ENCODE measurements at regions not wholly inside any gene's neighbourhood (a gene's known extent, or its start where the extent isn't known, plus 50 kb on each side); places are given as distances from the start of the nearest gene placed in this dataset.

DNA sequence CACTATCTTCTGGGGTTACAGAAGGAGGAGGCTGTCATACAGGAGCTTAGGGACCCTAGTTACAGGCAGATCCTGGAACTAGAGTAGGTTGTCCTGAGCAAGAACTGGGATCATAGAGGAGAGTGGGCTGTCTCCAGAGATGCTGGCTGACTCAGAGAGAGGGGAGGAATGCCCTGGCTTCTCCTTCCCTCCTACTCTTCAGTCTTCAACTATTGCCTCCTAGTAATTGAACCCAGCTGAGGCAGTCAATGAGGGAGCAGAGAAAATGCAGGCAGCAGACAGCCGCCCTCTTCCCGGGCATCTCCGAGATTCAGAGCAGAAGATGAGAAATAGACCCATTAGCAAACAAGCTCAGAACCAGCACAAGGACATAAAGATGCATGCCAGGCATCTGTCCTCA lies 118.3 kb upstream of the PDE5A start:
- Histone ChIP-seq H3K27ac (ENCODE audit: low read length) (no peak overlapping the region), H3K4me3 (ENCODE audit: low read length) (no peak overlapping the region), H3K79me2 (replicated peaks; ENCODE audit: insufficient read depth, low read length) (no peaks in the 10 kb centered on the region), H3K4me2 (ENCODE audit: low read length) (no peak overlapping the region), H3K9ac (ENCODE audit: low read length) (no peak overlapping the region), H3K9me2 (ENCODE audit: insufficient read depth, low read length) (no peaks in the 10 kb centered on the region), H4K20me1 (ENCODE audit: insufficient read depth) (no peaks in the 10 kb centered on the region), H3K36me3 (ENCODE audit: insufficient read depth, low read length) (no peaks in the 10 kb centered on the region), H3K9me3 (ENCODE audit: low read length) (no peaks in the 10 kb centered on the region), H3K27me3 (ENCODE audit: insufficient read depth, low read depth, low read length) (no peaks in the 10 kb centered on the region), H3F3A (ENCODE audit: insufficient read depth, low read length, poor library complexity, severe bottlenecking) (no peaks in the 10 kb centered on the region), H2AFZ (ENCODE audit: low read depth, low read length) (no peak overlapping the region)
- TF ChIP-seq MXI1 (conservative IDR thresholded peaks at IDR 0.05; ENCODE audit: poor library complexity, severe bottlenecking) (no peak), RAD21 (conservative IDR thresholded peaks at IDR 0.05) (no peak), POLR2AphosphoS5 (IDR thresholded peaks at IDR 0.05) (no peak), SMC3 (conservative IDR thresholded peaks at IDR 0.05; ENCODE audit: poor library complexity) (no peak)

DNA sequence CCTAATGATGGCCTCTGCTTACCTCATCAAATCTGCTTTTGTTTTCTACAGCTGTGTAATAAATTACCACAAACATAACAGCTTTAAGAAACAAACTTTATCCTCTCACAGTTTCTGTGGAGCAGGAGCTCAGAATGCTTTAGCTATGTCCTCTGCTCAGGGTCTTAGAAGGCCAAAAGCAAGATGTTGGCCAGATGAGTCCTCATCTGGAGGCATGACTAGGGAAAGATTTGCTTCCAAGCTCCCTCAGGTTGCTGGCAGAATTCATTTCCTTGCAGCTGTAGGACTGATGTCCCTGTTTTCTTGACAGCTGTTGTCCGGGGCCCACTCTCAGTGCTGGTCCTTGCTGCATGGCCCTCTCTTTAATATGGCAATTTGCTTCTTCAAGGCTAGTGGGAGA lies 116.7 kb upstream of the PDE5A start:
- Histone ChIP-seq H3K9me2 (ENCODE audit: insufficient read depth, low read length) (no peaks in the 10 kb centered on the region), H3K9ac (ENCODE audit: low read length) (no peak overlapping the region), H3K9me3 (ENCODE audit: low read length) (no peaks in the 10 kb centered on the region), H3K27ac (ENCODE audit: low read length) (no peak overlapping the region), H4K20me1 (ENCODE audit: insufficient read depth) (no peaks in the 10 kb centered on the region), H3K36me3 (ENCODE audit: insufficient read depth, low read length) (no peaks in the 10 kb centered on the region), H2AFZ (ENCODE audit: low read depth, low read length) (no peak overlapping the region), H3K4me2 (ENCODE audit: low read length) (no peak overlapping the region), H3F3A (ENCODE audit: insufficient read depth, low read length, poor library complexity, severe bottlenecking) (no peaks in the 10 kb centered on the region), H3K4me3 (ENCODE audit: low read length) (no peak overlapping the region), H3K79me2 (replicated peaks; ENCODE audit: insufficient read depth, low read length) (no peaks in the 10 kb centered on the region), H3K27me3 (ENCODE audit: insufficient read depth, low read depth, low read length) (no peaks in the 10 kb centered on the region)
- TF ChIP-seq RAD21 (conservative IDR thresholded peaks at IDR 0.05) (no peak), SMC3 (conservative IDR thresholded peaks at IDR 0.05; ENCODE audit: poor library complexity) (no peak)
- TF ChIP-seq, protein P1, sequence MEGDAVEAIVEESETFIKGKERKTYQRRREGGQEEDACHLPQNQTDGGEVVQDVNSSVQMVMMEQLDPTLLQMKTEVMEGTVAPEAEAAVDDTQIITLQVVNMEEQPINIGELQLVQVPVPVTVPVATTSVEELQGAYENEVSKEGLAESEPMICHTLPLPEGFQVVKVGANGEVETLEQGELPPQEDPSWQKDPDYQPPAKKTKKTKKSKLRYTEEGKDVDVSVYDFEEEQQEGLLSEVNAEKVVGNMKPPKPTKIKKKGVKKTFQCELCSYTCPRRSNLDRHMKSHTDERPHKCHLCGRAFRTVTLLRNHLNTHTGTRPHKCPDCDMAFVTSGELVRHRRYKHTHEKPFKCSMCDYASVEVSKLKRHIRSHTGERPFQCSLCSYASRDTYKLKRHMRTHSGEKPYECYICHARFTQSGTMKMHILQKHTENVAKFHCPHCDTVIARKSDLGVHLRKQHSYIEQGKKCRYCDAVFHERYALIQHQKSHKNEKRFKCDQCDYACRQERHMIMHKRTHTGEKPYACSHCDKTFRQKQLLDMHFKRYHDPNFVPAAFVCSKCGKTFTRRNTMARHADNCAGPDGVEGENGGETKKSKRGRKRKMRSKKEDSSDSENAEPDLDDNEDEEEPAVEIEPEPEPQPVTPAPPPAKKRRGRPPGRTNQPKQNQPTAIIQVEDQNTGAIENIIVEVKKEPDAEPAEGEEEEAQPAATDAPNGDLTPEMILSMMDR (IDR thresholded peaks at IDR 0.05; ENCODE audit: poor library complexity, severe bottlenecking), result no peak

DNA sequence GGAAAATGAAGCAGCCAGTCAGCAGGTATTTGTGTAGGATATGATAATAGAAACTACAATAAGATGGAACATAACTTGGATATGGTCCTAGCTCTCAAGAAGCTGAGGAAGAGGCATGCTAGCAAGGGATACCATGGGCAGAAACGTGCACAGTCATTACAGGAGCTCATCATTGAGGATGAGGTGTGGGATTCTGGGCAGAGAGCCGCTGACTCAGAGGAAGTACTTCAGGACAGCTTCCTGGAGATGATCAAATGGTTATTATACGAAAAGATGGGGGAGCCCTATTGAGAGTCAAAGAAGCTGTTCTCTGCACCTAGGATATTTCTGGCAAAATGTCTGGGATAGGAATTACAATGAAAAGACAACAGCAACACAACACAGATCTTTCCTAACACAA lies 116.0 kb upstream of the PDE5A start:
- Histone ChIP-seq H3K36me3 (ENCODE audit: insufficient read depth, low read length) (no peaks in the 10 kb centered on the region), H3K79me2 (replicated peaks; ENCODE audit: insufficient read depth, low read length) (no peaks in the 10 kb centered on the region), H2AFZ (ENCODE audit: low read depth, low read length) (no peak overlapping the region), H3K9me2 (ENCODE audit: insufficient read depth, low read length) (no peaks in the 10 kb centered on the region), H3K27me3 (ENCODE audit: insufficient read depth, low read depth, low read length) (no peaks in the 10 kb centered on the region), H3K4me2 (ENCODE audit: low read length) (no peak overlapping the region), H4K20me1 (ENCODE audit: insufficient read depth) (no peaks in the 10 kb centered on the region), H3K4me3 (ENCODE audit: low read length) (no peak overlapping the region), H3K9me3 (ENCODE audit: low read length) (no peaks in the 10 kb centered on the region), H3F3A (ENCODE audit: insufficient read depth, low read length, poor library complexity, severe bottlenecking) (no peaks in the 10 kb centered on the region), H3K27ac (ENCODE audit: low read length) (no peak overlapping the region), H3K9ac (ENCODE audit: low read length) (no peak overlapping the region)
- TF ChIP-seq TAF1 (IDR thresholded peaks at IDR 0.05; ENCODE audit: low read depth) (no peak), RAD21 (conservative IDR thresholded peaks at IDR 0.05) (no peak), EZH2 (IDR thresholded peaks at IDR 0.05; ENCODE audit: borderline replicate concordance, insufficient read depth, low read length, poor library complexity, severe bottlenecking) (no peak), EP300 (conservative IDR thresholded peaks at IDR 0.05; ENCODE audit: poor library complexity, severe bottlenecking) (no peak), POLR2AphosphoS5 (IDR thresholded peaks at IDR 0.05) (no peak), SMC3 (conservative IDR thresholded peaks at IDR 0.05; ENCODE audit: poor library complexity) (no peak)
- TF ChIP-seq, protein P2, sequence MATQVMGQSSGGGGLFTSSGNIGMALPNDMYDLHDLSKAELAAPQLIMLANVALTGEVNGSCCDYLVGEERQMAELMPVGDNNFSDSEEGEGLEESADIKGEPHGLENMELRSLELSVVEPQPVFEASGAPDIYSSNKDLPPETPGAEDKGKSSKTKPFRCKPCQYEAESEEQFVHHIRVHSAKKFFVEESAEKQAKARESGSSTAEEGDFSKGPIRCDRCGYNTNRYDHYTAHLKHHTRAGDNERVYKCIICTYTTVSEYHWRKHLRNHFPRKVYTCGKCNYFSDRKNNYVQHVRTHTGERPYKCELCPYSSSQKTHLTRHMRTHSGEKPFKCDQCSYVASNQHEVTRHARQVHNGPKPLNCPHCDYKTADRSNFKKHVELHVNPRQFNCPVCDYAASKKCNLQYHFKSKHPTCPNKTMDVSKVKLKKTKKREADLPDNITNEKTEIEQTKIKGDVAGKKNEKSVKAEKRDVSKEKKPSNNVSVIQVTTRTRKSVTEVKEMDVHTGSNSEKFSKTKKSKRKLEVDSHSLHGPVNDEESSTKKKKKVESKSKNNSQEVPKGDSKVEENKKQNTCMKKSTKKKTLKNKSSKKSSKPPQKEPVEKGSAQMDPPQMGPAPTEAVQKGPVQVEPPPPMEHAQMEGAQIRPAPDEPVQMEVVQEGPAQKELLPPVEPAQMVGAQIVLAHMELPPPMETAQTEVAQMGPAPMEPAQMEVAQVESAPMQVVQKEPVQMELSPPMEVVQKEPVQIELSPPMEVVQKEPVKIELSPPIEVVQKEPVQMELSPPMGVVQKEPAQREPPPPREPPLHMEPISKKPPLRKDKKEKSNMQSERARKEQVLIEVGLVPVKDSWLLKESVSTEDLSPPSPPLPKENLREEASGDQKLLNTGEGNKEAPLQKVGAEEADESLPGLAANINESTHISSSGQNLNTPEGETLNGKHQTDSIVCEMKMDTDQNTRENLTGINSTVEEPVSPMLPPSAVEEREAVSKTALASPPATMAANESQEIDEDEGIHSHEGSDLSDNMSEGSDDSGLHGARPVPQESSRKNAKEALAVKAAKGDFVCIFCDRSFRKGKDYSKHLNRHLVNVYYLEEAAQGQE (IDR thresholded peaks at IDR 0.05; ENCODE audit: borderline replicate concordance), result no peak
- TF ChIP-seq, protein P1 (IDR thresholded peaks at IDR 0.05; ENCODE audit: poor library complexity, severe bottlenecking), result no peak

Data from neural cell (in vitro differentiated cells).